HCT116 (cell line): ENCODE measurements at regions not wholly inside any gene's neighbourhood (a gene's known extent, or its start where the extent isn't known, plus 50 kb on each side); places are given as distances from the start of the nearest gene placed in this dataset.

ENCODE experiments used
- ATAC-seq: fragments of 200-7000 bp; cut with Tn5 transposase; 2 replicates; pipeline ENCODE4 v1.9.1; 2020; ENCODE audit warnings: mild to moderate bottlenecking, moderate library complexity
- BruUV-seq: library from RNA; stranded (reverse); fragments of 400-500 nt; replicated peaks from 2 replicates; lab custom pipeline; 2021; lab: Mats Ljungman, UMichigan
- CTCF ChIA-PET: fragments of 300-600 bp; sonication (Branson Sonifier 250); formaldehyde crosslinking; loops from one replicate; lab custom pipeline; 2021; ENCODE audit warnings: antibody characterized with exemption; lab: Charles Lee
- POLR2A ChIA-PET: fragments of 300-600, 350-600 bp; sonication (Branson Sonifier 250); formaldehyde crosslinking; loops from one replicate; lab custom pipeline; 2021; ENCODE audit warnings: antibody characterized with exemption; lab: Charles Lee
- RAD21 ChIA-PET, 2 experiments: fragments of 300-600 bp; sonication (Branson Sonifier 250); formaldehyde crosslinking; loops; one replicate each; lab custom pipeline; 2023; ENCODE audit warnings: low total read pairs in 2 of 2; ENCODE audit not compliant: uncharacterized antibody in 2 of 2, unreplicated experiment in 2 of 2, low non-redundant PET in 1 of 2; lab: Charles Lee
- DNase-seq: peaks from one replicate; pipeline ENCODE4 v3.0.0-alpha.2; 2010; ENCODE audit warnings: low read depth, low spot score
- H2AFZ ChIP-seq: fragments of 200-600 bp; shearing (Covaris generic), sonication (generic); 2 replicates; pipeline ENCODE4 v1.6.1; 2017; ENCODE audit warnings: low read depth, mixed run types, mixed read lengths, antibody characterized with exemption, low read length; ENCODE audit not compliant: poor library complexity, severe bottlenecking
- H3K27ac ChIP-seq: 2 replicates; pipeline ENCODE4 v1.5.1; 2012; ENCODE audit warnings: low read depth, low read length
- H3K27me3 ChIP-seq: fragments of 200-600 bp; sonication (generic); 2 replicates; pipeline ENCODE4 v1.6.1; 2016; ENCODE audit warnings: mixed run types, low read length, mixed read lengths; ENCODE audit not compliant: insufficient read depth
- H3K36me3 ChIP-seq, 2 experiments: fragments of 200-500 bp in 1 of 2; fragments of 200-600 bp in 1 of 2; sonication (Bioruptor generic) in 1 of 2; sonication (generic) in 1 of 2; 2 replicates each; pipeline versions ENCODE4 v1.5.1 to v1.6.1; 2014 to 2016; ENCODE audit warnings: low read length in 2 of 2, inconsistent platforms in 1 of 2, mixed read lengths in 1 of 2, mixed run types in 1 of 2; ENCODE audit not compliant: insufficient read depth in 2 of 2, control insufficient read depth in 1 of 2
- H3K4me1 ChIP-seq, 2 experiments: fragments of 200-600 bp in 1 of 2; sonication (generic) in 1 of 2; 2 replicates each; pipeline versions ENCODE4 v1.5.1 to v1.6.1; 2012 to 2017; ENCODE audit warnings: low read length in 2 of 2, inconsistent platforms in 1 of 2, mild to moderate bottlenecking in 1 of 2, mixed read lengths in 1 of 2, mixed run types in 1 of 2, moderate library complexity in 1 of 2; ENCODE audit not compliant: insufficient read depth in 2 of 2, control insufficient read depth in 1 of 2
- H3K4me2 ChIP-seq: fragments of 200-600 bp; sonication (generic); 2 replicates; pipeline ENCODE4 v1.6.1; 2017; ENCODE audit warnings: mixed run types, low read length, mixed read lengths
- H3K4me3 ChIP-seq, 2 experiments: fragments of 200-600 bp in 1 of 2; sonication (generic) in 1 of 2; replicated peaks in 1 of 2; 2 replicates each; pipeline ENCODE4 v1.5.1; 2011 to 2016; ENCODE audit warnings: low read length in 2 of 2, control low read depth in 1 of 2, low read depth in 1 of 2, mild to moderate bottlenecking in 1 of 2, mixed read lengths in 1 of 2, mixed run types in 1 of 2
- H3K79me2 ChIP-seq: fragments of 200-600 bp; sonication (generic); 2 replicates; pipeline ENCODE4 v1.6.1; 2017; ENCODE audit warnings: mild to moderate bottlenecking, mixed run types, low read length, moderate library complexity, mixed read lengths; ENCODE audit not compliant: insufficient read depth
- H3K9ac ChIP-seq: fragments of 200-600 bp; sonication (generic); 2 replicates; pipeline ENCODE4 v1.6.1; 2016; ENCODE audit warnings: low read length, mixed read lengths
- H3K9me2 ChIP-seq: fragments of 200-600 bp; sonication (generic), shearing (Covaris generic); 2 replicates; pipeline ENCODE4 v1.6.1; 2017; ENCODE audit warnings: mixed run types, mild to moderate bottlenecking, moderate library complexity; ENCODE audit not compliant: insufficient read depth
- H3K9me3 ChIP-seq, 2 experiments: fragments of 200-500 bp in 1 of 2; fragments of 200-600 bp in 1 of 2; sonication (Bioruptor generic) in 1 of 2; sonication (generic) in 1 of 2; 2 replicates each; pipeline ENCODE4 v1.6.1; 2014 to 2017; ENCODE audit warnings: low read length in 2 of 2, mixed read lengths in 2 of 2, inconsistent platforms in 1 of 2, low read depth in 1 of 2, mild to moderate bottlenecking in 1 of 2, mixed run types in 1 of 2, moderate library complexity in 1 of 2; ENCODE audit not compliant: control insufficient read depth in 1 of 2, insufficient read depth in 1 of 2
- H4K20me1 ChIP-seq: fragments of 200-600 bp; sonication (generic), shearing (Covaris generic); 2 replicates; pipeline ENCODE4 v1.6.1; 2017; ENCODE audit warnings: mixed run types, mild to moderate bottlenecking, moderate library complexity; ENCODE audit not compliant: insufficient read depth
- ATF3 ChIP-seq: IDR thresholded peaks from 2 replicates; pipeline ENCODE4 v1.6.1; 2012
- ELF1 ChIP-seq: IDR thresholded peaks from 2 replicates; pipeline ENCODE4 v1.6.1; 2012; ENCODE audit warnings: low read depth, borderline replicate concordance
- EZH2 ChIP-seq: fragments of 200-600 bp; sonication (generic); IDR thresholded peaks from 2 replicates; pipeline ENCODE4 v1.6.1; 2017; ENCODE audit warnings: antibody characterized with exemption, mixed run types
- FOSL1 ChIP-seq: IDR thresholded peaks from 2 replicates; pipeline ENCODE4 v1.6.1; 2012; ENCODE audit warnings: low read depth
- MAX ChIP-seq: IDR thresholded peaks from 2 replicates; pipeline ENCODE4 v1.6.1; 2012
- POLR2A ChIP-seq: IDR thresholded peaks from 2 replicates; pipeline ENCODE4 v1.7.0; 2011; ENCODE audit warnings: borderline replicate concordance; ENCODE audit not compliant: insufficient read depth, insufficient read length; ENCODE audit errors: extremely low read depth
- POLR2AphosphoS5 ChIP-seq: IDR thresholded peaks from 2 replicates; pipeline ENCODE4 v1.6.1; 2011; ENCODE audit warnings: mild to moderate bottlenecking, low read depth, low read length, moderate library complexity
- RAD21 ChIP-seq: IDR thresholded peaks from 2 replicates; pipeline ENCODE4 v1.6.1; 2012; ENCODE audit warnings: low read depth, mild to moderate bottlenecking
- REST ChIP-seq: IDR thresholded peaks from 2 replicates; pipeline ENCODE4 v1.6.1; 2012; ENCODE audit warnings: low read depth
- SRF ChIP-seq: IDR thresholded peaks from 2 replicates; pipeline ENCODE4 v1.6.1; 2012; ENCODE audit warnings: low read depth
- TCF7L2 ChIP-seq: IDR thresholded peaks from 2 replicates; pipeline ENCODE4 v1.7.0; 2011; ENCODE audit warnings: borderline replicate concordance, inconsistent platforms; ENCODE audit not compliant: insufficient read depth, insufficient read length; ENCODE audit errors: extremely low read depth
- YY1 ChIP-seq: IDR thresholded peaks from 2 replicates; pipeline ENCODE4 v1.6.1; 2011; ENCODE audit warnings: low read length, low read depth, moderate library complexity, mild to moderate bottlenecking; ENCODE audit not compliant: insufficient replicate concordance; ENCODE audit errors: extremely low read depth
- ZBTB33 ChIP-seq: IDR thresholded peaks from 2 replicates; pipeline ENCODE4 v1.6.1; 2011; ENCODE audit warnings: mild to moderate bottlenecking, low read length, moderate library complexity; ENCODE audit not compliant: insufficient replicate concordance; ENCODE audit errors: extremely low read depth
- intact Hi-C: fragments of 100-400 bp; cut with micrococcal nuclease; formaldehyde crosslinking; loops from 2 replicates; pipeline ENCODE4 v1.10.0; 2022

- no peaks in the 10 kb centered on the region for H3K9me2 ChIP-seq
- ChIA-PET RAD21 (no interaction called here), POLR2A (no interaction called here), CTCF (no interaction called here)
- no peaks in the 10 kb centered on the region for H3K79me2 ChIP-seq
- BruUV-seq, result no TSS peak
- no peaks in the 10 kb centered on the region for H3K27me3 ChIP-seq
- intact Hi-C loops, result no loop called here
- no peak overlapping the region for H3K4me3 ChIP-seq
- TF ChIP-seq SRF (no peak), EZH2 (no peak), MAX (no peak), TCF7L2 (no peak)
- DNase-seq, result no peak
- no peaks in the 10 kb centered on the region for H3K4me1 ChIP-seq
- H3K9ac ChIP-seq, result no peak overlapping the region
- H3K27ac ChIP-seq, result no peak overlapping the region
- no peak for ATAC-seq
- no peaks in the 10 kb centered on the region for H3K9me3 ChIP-seq
- no peak overlapping the region for H2AFZ ChIP-seq
- H4K20me1 ChIP-seq, result no peaks in the 10 kb centered on the region
- H3K36me3 ChIP-seq, result no peaks in the 10 kb centered on the region
- H3K4me2 ChIP-seq, result no peak overlapping the region
These were observed 194.7 kb downstream of the DTHD1 start for GRCh38 chr4:36476135-36476534.

- BruUV-seq, result no TSS peak
- Histone ChIP-seq H2AFZ (no peak overlapping the region), H3K36me3 (no peaks in the 10 kb centered on the region), H4K20me1 (no peaks in the 10 kb centered on the region), H3K79me2 (no peaks in the 10 kb centered on the region), H3K9me3 (no peaks in the 10 kb centered on the region), H3K4me3 (no peak overlapping the region), H3K9me2 (no peaks in the 10 kb centered on the region), H3K9ac (no peak overlapping the region), H3K27ac (no peak overlapping the region), H3K27me3 (no peaks in the 10 kb centered on the region), H3K4me1 (no peaks in the 10 kb centered on the region), H3K4me2 (no peak overlapping the region)
- ChIA-PET CTCF (no interaction called here), RAD21 (no interaction called here), POLR2A (no interaction called here)
- intact Hi-C loops, result no loop called here
- TF ChIP-seq FOSL1 (no peak), SRF (no peak), POLR2A (no peak), YY1 (no peak), MAX (no peak), POLR2AphosphoS5 (no peak), ZBTB33 (no peak), ELF1 (no peak), REST (no peak), RAD21 (no peak), ATF3 (no peak), EZH2 (no peak)
- ATAC-seq (no peak), DNase-seq (no peak)
These were observed 196.4 kb downstream of the DTHD1 start for GRCh38 chr4:36477861-36478260.
